OCI-LY1 (cell line): ENCODE measurements at regions not wholly inside any gene's neighbourhood (a gene's known extent, or its start where the extent isn't known, plus 50 kb on each side); places are given as distances from the start of the nearest gene placed in this dataset.

Source experiments
- H2AFZ ChIP-seq: fragments of 200-600 bp; sonication (generic), shearing (Covaris generic); 2 replicates; pipeline ENCODE4 v1.6.0; 2014; ENCODE audit warnings: antibody characterized with exemption, mild to moderate bottlenecking, low read length
- H3F3A ChIP-seq: fragments of 200-600 bp; sonication (generic), shearing (Covaris generic); 2 replicates; pipeline ENCODE4 v1.6.0; 2014; ENCODE audit warnings: mild to moderate bottlenecking, antibody characterized with exemption, low read length, moderate library complexity; ENCODE audit not compliant: insufficient read depth
- H3K27ac ChIP-seq: fragments of 200-600 bp; sonication (generic); 2 replicates; pipeline ENCODE4 v1.5.1; 2014; ENCODE audit warnings: low read length, mixed run types, mild to moderate bottlenecking, low read depth; ENCODE audit not compliant: poor library complexity, severe bottlenecking
- H3K27me3 ChIP-seq: fragments of 200-600 bp; sonication (generic); 2 replicates; pipeline ENCODE4 v1.6.0; 2014; ENCODE audit warnings: antibody characterized with exemption, mild to moderate bottlenecking, low read length, moderate library complexity; ENCODE audit not compliant: insufficient read depth
- H3K36me3 ChIP-seq: fragments of 200-600 bp; sonication (generic); 2 replicates; pipeline ENCODE4 v1.6.1; 2014; ENCODE audit warnings: mild to moderate bottlenecking, antibody characterized with exemption, low read length, moderate library complexity, mixed read lengths; ENCODE audit not compliant: insufficient read depth
- H3K4me1 ChIP-seq: fragments of 200-600 bp; sonication (generic); 2 replicates; pipeline ENCODE4 v1.5.1; 2014; ENCODE audit warnings: mild to moderate bottlenecking, low read length, moderate library complexity; ENCODE audit not compliant: insufficient read depth, severe bottlenecking
- H3K4me2 ChIP-seq: fragments of 200-600 bp; sonication (generic), shearing (Covaris generic); 2 replicates; pipeline ENCODE4 v1.6.1; 2014; ENCODE audit warnings: low read length
- H3K4me3 ChIP-seq: fragments of 200-600 bp; sonication (generic); 2 replicates; pipeline ENCODE4 v1.5.1; 2014; ENCODE audit warnings: low read length, low read depth, mild to moderate bottlenecking, mixed read lengths; ENCODE audit not compliant: poor library complexity, severe bottlenecking
- H3K79me2 ChIP-seq: fragments of 200-600 bp; shearing (Covaris generic); 2 replicates; pipeline ENCODE4 v1.6.1; 2016; ENCODE audit warnings: mixed run types, low read length, mixed read lengths; ENCODE audit not compliant: insufficient read depth
- H3K9ac ChIP-seq: fragments of 200-600 bp; sonication (generic), shearing (Covaris generic); 2 replicates; pipeline ENCODE4 v1.6.1; 2014; ENCODE audit warnings: mild to moderate bottlenecking, low read length, mixed read lengths
- H3K9me2 ChIP-seq: fragments of 200-600 bp; sonication (generic), shearing (Covaris generic); 2 replicates; pipeline ENCODE4 v1.6.1; 2014; ENCODE audit warnings: low read depth, mild to moderate bottlenecking, low read length, mixed read lengths
- H3K9me3 ChIP-seq: fragments of 200-600 bp; shearing (Covaris generic); 2 replicates; pipeline ENCODE4 v1.6.1; 2014; ENCODE audit warnings: low read length, mixed read lengths
- H4K20me1 ChIP-seq: fragments of 200-600 bp; sonication (generic), shearing (Covaris generic); 2 replicates; pipeline ENCODE4 v1.6.0; 2016; ENCODE audit warnings: mild to moderate bottlenecking, low read length; ENCODE audit not compliant: insufficient read depth
- EZH2 ChIP-seq: fragments of 200-600 bp; sonication (generic), shearing (Covaris generic); IDR thresholded peaks from 2 replicates; pipeline ENCODE4 v1.8.0; 2017; ENCODE audit warnings: borderline replicate concordance, mixed run types, mild to moderate bottlenecking, antibody characterized with exemption, low read length, moderate library complexity, mixed read lengths
- TF ChIP-seq, protein P1 (sequence below): fragments of 200-600 bp; sonication (generic), shearing (Covaris generic); IDR thresholded peaks from 2 replicates; pipeline ENCODE4 v1.5.1; 2017; ENCODE audit warnings: mild to moderate bottlenecking, antibody characterized with exemption, low read length, moderate library complexity, mixed read lengths

DNA sequence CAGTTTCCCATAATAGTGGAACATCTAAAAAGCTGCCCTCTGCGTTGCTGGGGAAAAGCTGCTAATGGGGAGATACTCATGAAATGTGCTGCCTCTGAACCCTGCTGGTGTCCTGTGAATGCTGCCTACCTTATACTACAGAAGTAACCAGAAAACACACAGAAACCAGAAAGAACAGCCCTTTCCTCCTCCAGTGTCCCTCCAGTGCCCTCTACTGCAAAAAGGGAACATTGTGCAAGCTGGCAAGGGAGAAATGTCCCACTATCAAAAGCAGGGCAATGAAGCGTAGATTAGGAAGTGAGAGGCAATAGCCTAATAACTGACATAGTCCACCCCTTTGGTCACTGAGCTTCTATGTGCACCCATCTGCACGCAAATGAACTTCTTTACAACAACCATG is 162.7 kb upstream of the ETAA1 start:
- H2AFZ ChIP-seq: no peak overlapping the region
- H3K36me3 ChIP-seq: no peaks in the 10 kb centered on the region
- H3K4me2 ChIP-seq: no peak overlapping the region
- H3K4me3 ChIP-seq: no peak overlapping the region
- no peak overlapping the region for H3K9ac ChIP-seq
- H3K27me3 ChIP-seq: no peaks in the 10 kb centered on the region
- no peaks in the 10 kb centered on the region for H3K79me2 ChIP-seq
- no peaks in the 10 kb centered on the region for H3K9me3 ChIP-seq
- no peak overlapping the region for H3K27ac ChIP-seq
- no peak for TF ChIP-seq EZH2
- TF ChIP-seq, protein P1, sequence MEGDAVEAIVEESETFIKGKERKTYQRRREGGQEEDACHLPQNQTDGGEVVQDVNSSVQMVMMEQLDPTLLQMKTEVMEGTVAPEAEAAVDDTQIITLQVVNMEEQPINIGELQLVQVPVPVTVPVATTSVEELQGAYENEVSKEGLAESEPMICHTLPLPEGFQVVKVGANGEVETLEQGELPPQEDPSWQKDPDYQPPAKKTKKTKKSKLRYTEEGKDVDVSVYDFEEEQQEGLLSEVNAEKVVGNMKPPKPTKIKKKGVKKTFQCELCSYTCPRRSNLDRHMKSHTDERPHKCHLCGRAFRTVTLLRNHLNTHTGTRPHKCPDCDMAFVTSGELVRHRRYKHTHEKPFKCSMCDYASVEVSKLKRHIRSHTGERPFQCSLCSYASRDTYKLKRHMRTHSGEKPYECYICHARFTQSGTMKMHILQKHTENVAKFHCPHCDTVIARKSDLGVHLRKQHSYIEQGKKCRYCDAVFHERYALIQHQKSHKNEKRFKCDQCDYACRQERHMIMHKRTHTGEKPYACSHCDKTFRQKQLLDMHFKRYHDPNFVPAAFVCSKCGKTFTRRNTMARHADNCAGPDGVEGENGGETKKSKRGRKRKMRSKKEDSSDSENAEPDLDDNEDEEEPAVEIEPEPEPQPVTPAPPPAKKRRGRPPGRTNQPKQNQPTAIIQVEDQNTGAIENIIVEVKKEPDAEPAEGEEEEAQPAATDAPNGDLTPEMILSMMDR: no peak
- no peaks in the 10 kb centered on the region for H3K4me1 ChIP-seq
- H3F3A ChIP-seq: no peaks in the 10 kb centered on the region
- no peaks in the 10 kb centered on the region for H3K9me2 ChIP-seq
- H4K20me1 ChIP-seq: no peaks in the 10 kb centered on the region

DNA sequence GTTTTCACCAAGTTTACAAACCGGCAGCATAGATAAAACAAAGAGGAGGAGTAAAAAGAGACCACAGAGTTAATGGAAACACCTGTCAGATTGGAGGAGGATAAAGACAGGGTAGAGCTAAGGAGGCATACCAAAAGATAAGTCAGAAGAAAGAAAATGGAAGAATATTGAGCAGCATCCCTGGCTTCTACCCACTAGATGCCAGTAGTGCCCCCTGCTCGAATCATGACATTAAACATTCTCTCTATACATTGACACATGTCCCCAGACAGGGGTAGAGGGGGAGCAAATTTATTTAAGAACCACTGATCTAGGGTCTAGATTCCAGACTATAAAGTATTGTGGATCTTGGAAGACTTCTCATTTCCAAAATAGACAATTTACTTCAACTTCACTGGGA is 159.8 kb upstream of the ETAA1 start:
- TF ChIP-seq, protein P1: no peak
- no peak for TF ChIP-seq EZH2
- Histone ChIP-seq H3K9me3 (no peaks in the 10 kb centered on the region), H4K20me1 (no peaks in the 10 kb centered on the region), H2AFZ (no peak overlapping the region), H3K9me2 (no peaks in the 10 kb centered on the region), H3K9ac (no peak overlapping the region), H3K4me1 (no peaks in the 10 kb centered on the region), H3K4me3 (no peak overlapping the region), H3K4me2 (no peak overlapping the region), H3F3A (no peaks in the 10 kb centered on the region), H3K79me2 (no peaks in the 10 kb centered on the region), H3K27ac (no peak overlapping the region), H3K27me3 (no peaks in the 10 kb centered on the region), H3K36me3 (no peaks in the 10 kb centered on the region)

DNA sequence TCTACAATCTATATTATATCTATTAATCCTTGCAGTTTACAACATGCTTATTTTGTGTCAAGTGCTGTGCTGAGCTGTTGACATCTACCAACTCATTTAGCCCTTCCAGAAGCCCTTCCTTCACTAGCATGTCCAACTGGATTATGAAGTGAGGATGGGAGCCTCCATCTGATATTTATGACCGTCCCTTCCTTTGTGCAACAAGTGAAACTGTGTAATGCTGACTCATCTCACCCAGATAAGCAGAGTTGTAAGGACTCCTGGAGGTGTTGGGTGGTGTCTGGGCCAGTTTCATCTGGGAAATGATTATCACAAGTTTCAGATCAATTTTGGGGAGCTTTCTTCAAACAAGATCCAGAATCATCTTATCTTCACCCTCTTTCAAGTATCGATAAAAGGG is 156.6 kb upstream of the ETAA1 start:
- H3K79me2 ChIP-seq: no peaks in the 10 kb centered on the region
- no peaks in the 10 kb centered on the region for H4K20me1 ChIP-seq
- H3K4me2 ChIP-seq: no peak overlapping the region
- no peaks in the 10 kb centered on the region for H3K4me1 ChIP-seq
- no peaks in the 10 kb centered on the region for H3K36me3 ChIP-seq
- no peaks in the 10 kb centered on the region for H3K9me2 ChIP-seq
- no peaks in the 10 kb centered on the region for H3F3A ChIP-seq
- H3K4me3 ChIP-seq: no peak overlapping the region
- H3K27me3 ChIP-seq: no peaks in the 10 kb centered on the region
- no peaks in the 10 kb centered on the region for H3K9me3 ChIP-seq
- H2AFZ ChIP-seq: no peak overlapping the region
- H3K27ac ChIP-seq: no peak overlapping the region
- no peak overlapping the region for H3K9ac ChIP-seq
- no peak for TF ChIP-seq EZH2
- TF ChIP-seq, protein P1: no peak
